Inferior parietal cortex (tissue), 1 donor: ENCODE measurements at regions not wholly inside any gene's neighbourhood (a gene's known extent, or its start where the extent isn't known, plus 50 kb on each side); places are given as distances from the start of the nearest gene placed in this dataset.
"Not testable (repeated sequence)": the region's sequence is repeated elsewhere in the genome, so short reads cannot be mapped to it uniquely, and the experiment has no call there.

Experiments
- DNase-seq: peaks from one replicate; pipeline ENCODE4 v3.0.0-alpha.2; 2016; ENCODE audit errors: extremely low spot score

- DNase-seq, result no peak
Observed at GRCh38 chr11:121901886-121902285, 214.1 kb downstream of the BLID start.

GRCh38 chr11:121901417-121901816, 214.6 kb downstream of the BLID start:
- DNase-seq, result not testable (repeated sequence)

DNA sequence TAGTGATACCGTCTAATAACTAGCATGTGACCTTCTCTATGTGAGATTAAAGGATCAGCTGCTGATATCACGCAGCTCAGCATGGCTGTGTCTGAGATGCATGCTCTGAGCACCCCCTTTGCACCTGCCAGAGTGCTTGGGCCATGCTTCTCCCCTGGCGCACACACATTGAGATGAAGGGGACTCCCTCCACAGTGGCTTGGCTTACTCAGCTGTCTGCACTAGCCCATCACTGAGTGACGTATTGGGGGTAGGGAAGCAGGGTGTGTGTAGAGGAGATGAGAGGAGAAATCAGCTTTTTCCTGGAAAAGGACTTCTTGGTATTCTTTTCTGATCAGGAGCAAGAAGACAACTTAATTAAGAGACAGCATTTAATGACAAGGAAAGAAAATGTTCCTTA, 216.5 kb downstream of the BLID start:
- DNase-seq, result no peak

DNA sequence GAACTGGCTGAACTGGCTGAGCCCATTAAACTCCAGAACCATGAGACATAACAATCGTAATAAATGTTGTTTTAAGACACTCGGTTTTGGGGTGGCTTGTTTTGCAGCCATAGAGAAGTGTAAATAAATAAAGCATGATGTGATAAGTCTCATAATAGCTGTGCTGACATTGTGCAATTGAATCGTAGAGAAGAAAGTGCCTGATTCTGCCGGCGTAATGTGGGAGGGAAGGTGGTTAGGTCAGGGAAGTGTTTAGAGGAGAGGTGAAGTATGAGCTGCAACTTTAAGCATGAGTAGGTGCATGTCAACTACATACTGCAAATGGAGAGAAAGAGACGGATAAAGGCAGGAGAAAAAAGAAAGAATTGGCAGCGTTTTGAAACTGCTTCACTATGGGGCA, 217.1 kb downstream of the BLID start:
- no peak for DNase-seq

GRCh38 chr11:121895919-121896318, 220.1 kb downstream of the BLID start:
- DNase-seq, result no peak

- DNase-seq, result no peak
Observed at GRCh38 chr11:121894581-121894980, 221.4 kb downstream of the BLID start.

- DNase-seq, result no peak
Observed at GRCh38 chr11:121892863-121893262, 223.2 kb downstream of the BLID start.

- DNase-seq, result no peak
Observed at GRCh38 chr11:121892131-121892681, 223.8 kb downstream of the BLID start.

DNA sequence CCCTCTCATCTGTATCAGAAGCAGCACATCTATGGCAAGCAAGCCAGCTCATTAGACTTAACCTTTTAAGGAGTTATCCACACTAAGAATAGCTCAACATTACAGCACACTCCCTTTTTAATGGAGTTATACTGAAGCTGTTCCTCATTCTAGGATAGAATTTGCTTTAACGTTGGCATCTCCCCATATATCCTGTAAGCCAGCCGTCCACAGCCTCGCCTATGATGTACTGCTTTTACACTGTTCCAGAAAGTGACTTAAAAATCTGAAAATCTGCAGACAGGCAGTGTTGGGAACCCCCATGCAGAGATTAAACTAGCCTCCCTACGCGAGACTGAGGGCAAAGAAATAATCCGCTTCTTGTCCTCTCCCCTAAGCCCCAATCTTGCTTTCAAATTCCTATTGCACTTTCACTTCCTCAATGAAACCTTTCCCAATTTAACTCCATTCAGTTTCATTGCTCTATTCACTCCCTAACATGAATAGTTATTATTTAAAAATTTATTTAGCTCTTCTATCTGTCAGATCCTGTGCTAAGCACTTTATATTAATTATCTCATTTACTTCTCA, 225.0 kb downstream of the BLID start:
- no peak for DNase-seq

DNA sequence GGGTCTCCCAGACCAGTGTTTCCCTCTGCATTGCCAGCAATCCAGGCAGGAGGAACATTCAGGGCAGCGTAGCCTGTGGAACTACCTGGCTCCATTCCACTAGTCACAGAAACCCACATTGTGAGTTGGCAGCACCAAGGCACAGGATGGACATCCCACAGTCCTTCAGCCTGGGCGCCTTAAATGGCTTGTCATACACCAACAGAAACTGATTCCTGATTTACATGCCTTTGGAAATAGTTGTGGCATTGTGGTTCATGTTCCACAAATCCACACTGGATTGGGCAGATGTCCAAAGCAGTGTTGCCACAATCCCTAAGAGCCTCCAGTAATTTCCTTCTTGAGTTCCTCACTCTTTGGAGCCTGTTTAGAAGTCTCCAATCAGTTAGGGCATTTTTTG, 225.6 kb downstream of the BLID start:
- DNase-seq, result no peak

DNA sequence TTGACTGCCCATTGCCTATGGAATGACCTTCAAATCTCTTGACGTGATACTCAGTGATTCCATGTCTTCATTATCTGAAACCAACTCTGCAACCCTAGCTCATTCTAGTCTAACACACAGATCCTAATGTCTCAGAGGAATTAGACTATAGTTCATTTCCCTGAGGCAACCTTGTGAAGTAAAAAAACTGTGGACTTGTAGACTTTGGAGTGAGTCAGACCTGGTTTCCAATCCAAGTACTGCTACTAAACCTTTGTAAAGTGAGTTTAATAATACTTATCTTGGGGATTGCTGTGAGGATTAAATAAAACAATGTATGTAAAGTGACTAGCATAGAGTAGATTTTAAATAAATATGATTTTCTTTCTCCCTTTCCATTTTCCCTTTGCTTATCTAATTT, 226.1 kb downstream of the BLID start:
- no peak for DNase-seq

GRCh38 chr11:121889186-121889585, 226.8 kb downstream of the BLID start:
- no peak for DNase-seq

DNA sequence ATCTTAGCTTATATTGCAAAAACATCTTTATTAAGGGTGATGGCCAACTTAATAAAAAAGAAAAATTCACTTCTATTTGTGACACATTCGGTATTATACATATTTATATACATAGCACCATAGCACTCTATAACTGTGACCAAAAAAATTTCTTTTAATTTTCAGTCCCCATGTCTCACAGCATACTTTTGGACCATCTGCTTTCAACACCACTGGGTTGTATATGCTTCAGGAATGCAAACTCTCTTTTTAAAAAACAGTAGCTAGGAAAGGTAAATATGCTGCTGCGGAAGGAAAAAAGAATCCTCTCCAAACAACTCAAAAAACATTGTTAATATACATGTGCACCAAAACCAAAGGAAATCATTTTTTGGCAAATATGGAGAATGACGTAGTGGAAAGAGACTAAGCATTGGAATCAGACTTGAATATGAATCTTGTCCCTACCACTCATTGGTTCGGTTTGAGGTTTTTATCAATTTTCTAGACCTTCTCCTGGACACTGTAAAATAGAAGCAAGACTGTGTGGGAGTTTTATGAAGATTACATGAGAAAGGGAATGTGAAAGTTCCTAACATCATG, 227.9 kb downstream of the BLID start:
- DNase-seq, result no peak

GRCh38 chr11:121887569-121887968, 228.4 kb downstream of the BLID start:
- DNase-seq, result no peak

GRCh38 chr11:121886996-121887395, 229.0 kb downstream of the BLID start:
- DNase-seq, result no peak

- no peak for DNase-seq
Observed at GRCh38 chr11:121886005-121886734, 229.8 kb downstream of the BLID start.

- DNase-seq, result no peak
Observed at GRCh38 chr11:121884626-121885025, 231.4 kb downstream of the BLID start.

DNA sequence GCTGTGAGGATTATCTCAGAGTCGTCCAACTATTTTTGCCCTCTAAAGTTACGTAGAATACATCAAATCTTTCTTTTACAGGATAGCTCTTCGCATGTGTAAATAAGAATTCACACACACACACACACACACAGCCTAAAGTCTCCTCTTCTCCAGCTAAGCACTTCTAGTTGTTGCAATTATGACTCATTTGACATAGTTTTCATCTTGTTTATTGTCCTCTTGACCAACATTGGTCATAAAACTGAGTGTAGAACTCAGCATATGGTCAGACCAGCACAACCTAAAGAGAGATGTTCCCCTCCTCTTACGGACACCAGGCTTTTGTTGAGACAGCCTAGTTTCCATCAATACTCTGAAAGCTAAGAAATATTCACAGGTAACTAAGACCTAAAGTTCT, 234.2 kb downstream of the BLID start:
- DNase-seq, result no peak

DNA sequence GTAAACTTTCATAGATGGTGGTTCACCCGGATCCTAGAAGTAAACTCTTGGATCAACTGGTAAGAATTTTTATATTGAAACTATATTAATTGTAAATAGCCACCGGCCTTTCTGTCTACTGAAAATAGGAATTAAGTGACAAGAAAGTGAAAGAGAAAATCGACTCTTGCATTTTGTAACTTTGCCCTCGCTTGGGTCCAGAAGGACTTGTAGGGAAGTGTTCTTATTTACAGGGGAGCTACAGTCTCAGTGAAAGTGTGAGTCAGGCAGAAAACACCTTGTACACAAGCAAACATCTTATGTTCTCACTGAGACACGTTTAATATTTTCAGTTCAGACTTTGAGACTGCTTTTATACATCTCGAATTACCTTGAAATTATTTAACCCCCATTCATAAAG, 238.9 kb downstream of the BLID start:
- no peak for DNase-seq

DNA sequence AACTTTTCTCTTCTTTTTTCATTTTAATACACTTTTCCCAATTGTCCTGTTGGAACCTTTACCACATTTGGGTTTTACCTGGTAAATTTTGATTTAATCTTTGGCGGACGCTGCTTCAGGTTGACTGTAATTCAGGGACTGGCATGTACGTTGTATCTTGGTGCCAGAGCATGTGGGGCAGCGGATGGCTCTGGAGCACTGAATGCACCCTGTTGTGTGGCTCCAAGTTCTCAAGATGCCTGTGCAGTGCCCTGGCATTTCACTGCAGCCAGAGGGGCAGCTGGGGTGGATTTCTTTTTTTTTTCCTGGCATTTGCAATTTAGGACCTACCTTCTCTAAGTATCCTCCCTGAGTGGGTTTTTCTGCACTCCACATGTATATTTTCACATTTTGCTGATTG, 242.2 kb downstream of the BLID start:
- no peak for DNase-seq

GRCh38 chr11:121872356-121872755, 243.7 kb downstream of the BLID start:
- DNase-seq, result no peak

DNA sequence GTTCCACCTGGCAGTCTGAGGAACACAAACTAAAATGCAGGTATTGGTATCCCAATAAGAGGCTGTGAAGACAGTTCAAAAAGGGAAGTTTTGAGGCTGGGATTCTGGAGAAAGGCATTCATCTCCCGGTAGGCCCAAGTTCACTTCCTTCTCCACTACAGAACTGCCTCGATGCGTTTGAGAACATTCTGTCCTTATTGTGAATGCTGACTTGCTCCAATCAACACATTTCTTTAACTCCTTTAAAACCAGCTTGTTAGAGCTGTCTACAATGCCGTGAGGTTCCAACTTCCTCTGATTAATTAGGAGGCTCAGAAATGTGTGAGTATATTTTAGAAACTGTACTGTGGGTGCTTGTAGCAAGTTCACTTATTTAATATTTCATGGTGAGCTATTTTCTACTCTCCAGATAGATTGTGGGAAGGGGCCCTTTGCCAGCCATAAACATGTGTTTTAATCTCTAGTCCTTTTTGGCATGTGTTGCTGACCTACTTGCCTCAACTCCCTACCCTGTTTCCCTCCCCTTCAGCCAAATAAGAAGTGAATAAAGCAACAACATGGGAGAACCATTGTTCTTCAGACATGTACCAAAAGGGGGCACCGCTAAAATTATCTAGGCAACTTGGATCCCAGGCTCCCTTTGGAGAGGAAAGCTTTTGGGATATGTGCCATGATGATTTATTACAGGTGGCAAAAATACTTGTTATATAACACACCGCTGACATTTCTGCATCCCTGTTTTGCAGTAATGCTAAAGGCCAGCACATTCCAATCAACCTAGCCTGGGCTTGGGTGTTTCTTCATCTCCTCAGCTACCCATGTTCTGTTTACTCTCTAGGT, 245.6 kb downstream of the BLID start:
- DNase-seq, result no peak
